WI38 (cell line): ENCODE measurements at regions not wholly inside any gene's neighbourhood (a gene's known extent, or its start where the extent isn't known, plus 50 kb on each side); places are given as distances from the start of the nearest gene placed in this dataset.

Experiments used
- H3K4me3 ChIP-seq: 2 replicates; pipeline ENCODE4 v1.5.1; 2011; ENCODE audit warnings: low read depth, mild to moderate bottlenecking, control low read depth, low read length
- TF ChIP-seq, protein P1 (sequence below): IDR thresholded peaks from 2 replicates; pipeline ENCODE4 v1.5.1; 2012; ENCODE audit warnings: low read depth, mild to moderate bottlenecking, control low read depth, low read length

DNA sequence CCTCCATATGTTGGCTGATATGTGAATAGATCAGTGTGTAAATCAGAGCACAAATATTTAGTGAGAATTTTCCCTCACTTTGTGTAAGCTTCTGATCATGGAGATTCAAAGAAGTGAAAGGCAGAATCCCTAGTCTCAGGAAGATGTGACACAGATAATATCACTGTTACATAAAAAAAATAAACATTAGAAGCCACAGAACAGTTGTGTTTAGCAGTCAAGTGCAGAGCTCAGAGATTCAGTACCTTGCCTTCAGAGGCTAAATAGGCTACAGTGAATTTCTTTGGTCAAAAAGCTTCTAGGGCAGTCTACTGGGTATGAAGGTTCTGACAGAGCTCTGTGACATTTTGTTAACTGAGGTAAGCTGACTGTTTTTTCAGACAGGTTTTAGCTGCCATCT is 591.5 kb downstream of the METTL15 start:
- TF ChIP-seq, protein P1, sequence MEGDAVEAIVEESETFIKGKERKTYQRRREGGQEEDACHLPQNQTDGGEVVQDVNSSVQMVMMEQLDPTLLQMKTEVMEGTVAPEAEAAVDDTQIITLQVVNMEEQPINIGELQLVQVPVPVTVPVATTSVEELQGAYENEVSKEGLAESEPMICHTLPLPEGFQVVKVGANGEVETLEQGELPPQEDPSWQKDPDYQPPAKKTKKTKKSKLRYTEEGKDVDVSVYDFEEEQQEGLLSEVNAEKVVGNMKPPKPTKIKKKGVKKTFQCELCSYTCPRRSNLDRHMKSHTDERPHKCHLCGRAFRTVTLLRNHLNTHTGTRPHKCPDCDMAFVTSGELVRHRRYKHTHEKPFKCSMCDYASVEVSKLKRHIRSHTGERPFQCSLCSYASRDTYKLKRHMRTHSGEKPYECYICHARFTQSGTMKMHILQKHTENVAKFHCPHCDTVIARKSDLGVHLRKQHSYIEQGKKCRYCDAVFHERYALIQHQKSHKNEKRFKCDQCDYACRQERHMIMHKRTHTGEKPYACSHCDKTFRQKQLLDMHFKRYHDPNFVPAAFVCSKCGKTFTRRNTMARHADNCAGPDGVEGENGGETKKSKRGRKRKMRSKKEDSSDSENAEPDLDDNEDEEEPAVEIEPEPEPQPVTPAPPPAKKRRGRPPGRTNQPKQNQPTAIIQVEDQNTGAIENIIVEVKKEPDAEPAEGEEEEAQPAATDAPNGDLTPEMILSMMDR, result no peak
- no peak overlapping the region for H3K4me3 ChIP-seq

GRCh38 chr11:28697920-28698827 is 590.0 kb downstream of the METTL15 start:
- TF ChIP-seq, protein P1, result peak; percentile 76

GRCh38 chr11:28696591-28696990 is 588.4 kb downstream of the METTL15 start:
- TF ChIP-seq, protein P1, result no peak
- H3K4me3 ChIP-seq, result no peak overlapping the region

More at GRCh38 chr11:28697920-28698827, 590.0 kb downstream of the METTL15 start:
- H3K4me3 ChIP-seq, result no peak overlapping the region

GRCh38 chr11:28690746-28691145 is 582.6 kb downstream of the METTL15 start:
- TF ChIP-seq, protein P1, result no peak
- H3K4me3 ChIP-seq, result no peak overlapping the region

DNA sequence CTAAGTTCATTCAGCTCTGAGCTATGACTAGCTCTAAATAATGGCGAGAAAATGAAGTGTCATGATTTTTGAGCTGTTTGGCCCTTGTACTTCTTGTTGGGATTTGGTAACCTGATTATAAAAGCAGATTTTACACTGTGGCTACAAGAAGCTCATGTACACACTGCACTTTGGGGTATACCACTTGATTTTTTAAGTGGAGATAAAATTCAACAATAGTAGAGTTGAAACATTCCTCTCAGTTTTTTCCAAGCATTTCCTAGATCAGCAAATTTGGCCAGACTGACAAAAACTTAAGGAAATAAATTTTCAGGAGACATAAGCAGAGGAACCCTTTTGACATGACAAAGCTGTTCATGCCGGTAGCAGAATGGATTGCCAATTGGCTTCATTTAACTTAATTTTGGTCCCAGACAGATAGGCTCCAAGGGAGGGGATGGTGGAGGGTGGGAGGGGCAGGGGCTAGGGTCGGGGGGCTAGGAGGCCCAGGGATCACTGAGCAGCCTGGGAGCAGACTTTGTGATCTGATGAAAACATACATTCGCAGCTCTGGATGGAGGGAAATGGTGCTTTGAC is 575.9 kb downstream of the METTL15 start:
- TF ChIP-seq, protein P1, result no peak
- H3K4me3 ChIP-seq, result no peak overlapping the region

GRCh38 chr11:28679795-28680468 is 571.7 kb downstream of the METTL15 start:
- TF ChIP-seq, protein P1, result no peak
- no peak overlapping the region for H3K4me3 ChIP-seq
